HAP-1 (cell line): ENCODE measurements at regions not wholly inside any gene's neighbourhood (a gene's known extent, or its start where the extent isn't known, plus 50 kb on each side); places are given as distances from the start of the nearest gene placed in this dataset.
A peak's percentile ranks its signal among the peaks of the same experiment; 100 is the strongest.
"Not testable (repeated sequence)": the region's sequence is repeated elsewhere in the genome, so short reads cannot be mapped to it uniquely, and the experiment has no call there.

Experiments
- DNase-seq, 2 experiments: peaks; one replicate each; pipeline ENCODE4 v3.0.0-alpha.2; 2016 to 2020; ENCODE audit warnings: low spot score in 2 of 2
- H3K27me3 ChIP-seq: fragments of 250-450 bp; sonication (Bioruptor Pico); 2 replicates; pipeline ENCODE4 v1.5.1; 2020; ENCODE audit warnings: low read depth, mild to moderate bottlenecking, moderate library complexity
- H3K36me3 ChIP-seq: fragments of 250-450 bp; sonication (Bioruptor Pico); replicated peaks from 2 replicates; pipeline ENCODE4 v1.5.1; 2020; ENCODE audit warnings: mild to moderate bottlenecking
- H3K4me1 ChIP-seq: fragments of 250-450 bp; sonication (Bioruptor Pico); 2 replicates; pipeline ENCODE4 v1.5.1; 2020; ENCODE audit warnings: mild to moderate bottlenecking
- H3K4me3 ChIP-seq: fragments of 250-450 bp; sonication (Bioruptor Pico); 2 replicates; pipeline ENCODE4 v1.5.1; 2020; ENCODE audit warnings: mild to moderate bottlenecking, moderate library complexity
- H3K9me3 ChIP-seq: fragments of 250-450 bp; sonication (Bioruptor Pico); 2 replicates; pipeline ENCODE4 v1.5.1; 2020; ENCODE audit warnings: mild to moderate bottlenecking, moderate library complexity
- in situ Hi-C: fragments of 300-500 bp; cut with MboI; formaldehyde crosslinking; loops from 3 replicates; pipeline ENCODE4 v1.14.3; 2020; ENCODE audit warnings: low sequenced_read_pairs, inconsistent platforms, mixed read lengths

- H3K4me1 ChIP-seq, DNase-seq, H3K27me3 ChIP-seq, H3K36me3 ChIP-seq, H3K4me3 ChIP-seq, in situ Hi-C loops, H3K9me3 ChIP-seq: not testable (repeated sequence)
Measured at GRCh38 chr3:81182086-81182875, 579.2 kb downstream of the GBE1 start.

DNA sequence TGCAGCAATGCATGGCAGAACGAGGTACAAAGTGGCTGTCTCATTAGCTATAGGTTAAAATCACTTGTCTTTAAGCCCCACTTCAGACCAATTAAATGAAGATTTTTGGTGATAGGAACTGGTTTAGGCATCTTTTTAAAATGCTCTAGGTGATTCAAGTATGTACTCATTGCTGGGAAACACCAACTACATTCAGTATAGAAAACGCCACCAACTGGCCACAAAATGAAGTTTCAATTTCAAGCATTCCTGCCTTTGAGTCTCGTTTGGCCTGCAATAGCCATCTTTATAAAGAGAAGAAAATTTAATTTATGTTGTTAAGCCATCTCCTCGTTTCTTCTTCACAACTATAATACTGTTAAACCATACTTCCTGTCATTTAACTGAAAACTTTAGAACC lies 587.9 kb downstream of the GBE1 start:
- Histone ChIP-seq H3K4me1 (no peaks in the 10 kb centered on the region), H3K36me3 (no peaks in the 10 kb centered on the region), H3K9me3 (no peaks in the 10 kb centered on the region), H3K4me3 (no peak overlapping the region), H3K27me3 (no peaks in the 10 kb centered on the region)
- DNase-seq: peak; percentile 20 to 35
- in situ Hi-C loops: no loop called here

- in situ Hi-C loops: no loop called here
- DNase-seq: no peak
Measured at GRCh38 chr3:81170298-81170697, 591.1 kb downstream of the GBE1 start.

GRCh38 chr3:81164806-81165205 lies 596.6 kb downstream of the GBE1 start:
- H3K9me3 ChIP-seq: no peaks in the 10 kb centered on the region
- no peak for DNase-seq
- H3K27me3 ChIP-seq: no peaks in the 10 kb centered on the region
- peaks cover 25% of the 10 kb centered on the region for H3K4me1 ChIP-seq
- H3K4me3 ChIP-seq: no peak overlapping the region
- in situ Hi-C loops: no loop called here
- no peaks in the 10 kb centered on the region for H3K36me3 ChIP-seq

More at GRCh38 chr3:81170298-81170697, 591.1 kb downstream of the GBE1 start:
- Histone ChIP-seq H3K9me3 (no peaks in the 10 kb centered on the region), H3K27me3 (no peaks in the 10 kb centered on the region), H3K4me1 (no peaks in the 10 kb centered on the region), H3K4me3 (no peak overlapping the region), H3K36me3 (no peaks in the 10 kb centered on the region)

DNA sequence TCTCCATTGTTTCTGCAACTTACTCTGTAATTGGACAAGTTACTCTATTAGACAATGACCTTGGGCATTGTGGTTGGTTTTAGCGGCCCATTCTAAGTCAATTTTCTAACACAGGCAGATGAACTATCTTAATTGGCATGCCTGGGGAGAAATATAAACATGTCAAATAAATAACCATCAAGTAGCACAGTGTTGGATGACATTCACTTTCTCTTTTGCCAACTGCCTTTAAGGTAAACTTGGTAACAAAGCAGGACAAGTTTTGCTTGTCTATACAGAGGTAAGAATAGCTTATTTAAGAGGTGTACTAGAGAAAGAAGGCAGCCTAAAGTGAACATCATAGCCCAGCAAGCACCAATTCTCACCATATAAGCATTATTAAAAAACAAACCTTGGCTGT lies 599.6 kb downstream of the GBE1 start:
- no peaks in the 10 kb centered on the region for H3K36me3 ChIP-seq

DNA sequence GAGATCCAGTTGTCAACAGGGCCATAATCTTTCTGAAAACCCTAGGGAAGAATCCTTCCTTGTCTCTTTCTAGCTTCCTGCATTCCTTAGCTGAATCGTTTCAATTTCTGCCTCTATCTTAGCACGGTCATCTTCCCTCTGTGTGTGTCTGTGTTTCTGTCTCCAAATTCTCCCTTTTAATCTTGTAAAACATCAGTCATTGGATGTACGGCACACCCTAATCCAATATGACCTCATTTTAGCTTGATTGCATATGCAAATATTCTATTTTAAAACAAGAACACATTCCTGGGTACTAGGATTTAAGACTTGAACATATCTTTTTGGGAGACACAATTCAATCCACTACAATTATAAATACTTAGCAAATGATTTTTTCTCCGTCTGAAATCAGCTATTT lies 600.3 kb downstream of the GBE1 start:
- Histone ChIP-seq H3K4me3 (no peak overlapping the region), H3K4me1 (peaks cover 30% of the 10 kb centered on the region), H3K9me3 (no peaks in the 10 kb centered on the region), H3K36me3 (no peaks in the 10 kb centered on the region), H3K27me3 (no peaks in the 10 kb centered on the region)
- in situ Hi-C loops: no loop called here
- no peak for DNase-seq

More for the DNA sequence above, 599.6 kb downstream of the GBE1 start:
- in situ Hi-C loops: no loop called here
- peak in 1 of 2 experiments; percentile 32 for DNase-seq
- Histone ChIP-seq H3K9me3 (no peaks in the 10 kb centered on the region), H3K4me1 (peaks cover 30% of the 10 kb centered on the region), H3K4me3 (no peak overlapping the region), H3K27me3 (no peaks in the 10 kb centered on the region)

- DNase-seq: no peak
- no peaks in the 10 kb centered on the region for H3K36me3 ChIP-seq
- in situ Hi-C loops: no loop called here
Measured at GRCh38 chr3:81154611-81155143, 606.8 kb downstream of the GBE1 start.

GRCh38 chr3:81152156-81152555 lies 609.3 kb downstream of the GBE1 start:
- no peaks in the 10 kb centered on the region for H3K9me3 ChIP-seq
- in situ Hi-C loops: no loop called here
- H3K4me3 ChIP-seq: no peak overlapping the region
- no peaks in the 10 kb centered on the region for H3K36me3 ChIP-seq
- no peaks in the 10 kb centered on the region for H3K27me3 ChIP-seq
- peaks cover 5% of the 10 kb centered on the region for H3K4me1 ChIP-seq
- DNase-seq: no peak

More at GRCh38 chr3:81154611-81155143, 606.8 kb downstream of the GBE1 start:
- peaks cover 8% of the 10 kb centered on the region for H3K4me1 ChIP-seq
- H3K27me3 ChIP-seq: no peaks in the 10 kb centered on the region
- no peaks in the 10 kb centered on the region for H3K9me3 ChIP-seq
- H3K4me3 ChIP-seq: no peak overlapping the region

GRCh38 chr3:81132995-81133394 lies 628.5 kb downstream of the GBE1 start:
- Histone ChIP-seq H3K9me3 (no peaks in the 10 kb centered on the region), H3K27me3 (no peaks in the 10 kb centered on the region), H3K4me3 (no peak overlapping the region), H3K4me1 (peaks cover 7% of the 10 kb centered on the region), H3K36me3 (no peaks in the 10 kb centered on the region)
- DNase-seq: no peak
- in situ Hi-C loops: no loop called here

GRCh38 chr3:81105789-81106488 lies 655.5 kb downstream of the GBE1 start:
- in situ Hi-C loops: no loop called here
- DNase-seq: peak in 1 of 2 experiments; percentile 2

DNA sequence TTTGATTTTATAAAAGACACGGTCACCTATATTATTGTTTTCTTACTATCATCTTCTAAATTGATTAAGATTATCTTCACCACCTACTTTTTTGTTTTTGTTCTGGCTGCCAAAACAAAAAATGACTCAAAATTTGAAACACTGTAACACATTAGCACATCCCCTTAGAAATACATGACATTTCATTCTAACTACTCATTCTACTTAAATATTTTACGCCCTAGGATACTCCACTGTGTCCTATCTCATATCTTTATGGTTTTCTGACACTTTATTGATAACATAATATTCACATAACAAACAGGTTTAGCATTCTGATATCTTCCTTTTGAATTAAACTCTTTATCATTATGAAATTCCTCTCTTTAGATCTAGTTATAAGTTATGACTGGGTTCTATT lies 656.2 kb downstream of the GBE1 start:
- Histone ChIP-seq H3K9me3 (no peaks in the 10 kb centered on the region), H3K36me3 (no peaks in the 10 kb centered on the region), H3K4me1 (no peaks in the 10 kb centered on the region), H3K27me3 (no peaks in the 10 kb centered on the region), H3K4me3 (no peak overlapping the region)
- in situ Hi-C loops: no loop called here
- DNase-seq: no peak

More at GRCh38 chr3:81105789-81106488, 655.5 kb downstream of the GBE1 start:
- Histone ChIP-seq H3K4me3 (no peak overlapping the region), H3K9me3 (no peaks in the 10 kb centered on the region), H3K27me3 (no peaks in the 10 kb centered on the region), H3K36me3 (no peaks in the 10 kb centered on the region), H3K4me1 (no peaks in the 10 kb centered on the region)

DNA sequence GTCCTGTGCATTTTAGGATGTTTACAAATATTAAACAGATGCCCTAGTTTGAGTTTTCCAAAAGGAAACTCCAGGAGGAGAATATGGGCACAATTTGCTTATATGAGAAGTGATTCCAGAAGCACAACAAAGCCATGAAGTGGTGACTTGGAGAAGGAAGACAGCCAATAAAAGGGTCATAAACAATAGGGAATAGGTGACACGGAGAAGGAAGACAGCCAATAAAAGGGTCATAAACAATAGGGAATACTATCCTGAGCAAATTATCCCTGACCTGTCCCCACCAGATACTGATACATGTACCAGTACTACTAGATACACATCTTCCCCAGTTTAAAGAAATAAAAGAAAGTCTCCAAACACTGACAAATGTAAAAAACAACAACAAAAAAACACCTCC lies 663.6 kb downstream of the GBE1 start:
- DNase-seq: no peak
- H3K4me1 ChIP-seq: no peaks in the 10 kb centered on the region
- H3K36me3 ChIP-seq: no peaks in the 10 kb centered on the region
- in situ Hi-C loops: no loop called here
- no peaks in the 10 kb centered on the region for H3K9me3 ChIP-seq
- H3K4me3 ChIP-seq: no peak overlapping the region
- no peaks in the 10 kb centered on the region for H3K27me3 ChIP-seq

DNA sequence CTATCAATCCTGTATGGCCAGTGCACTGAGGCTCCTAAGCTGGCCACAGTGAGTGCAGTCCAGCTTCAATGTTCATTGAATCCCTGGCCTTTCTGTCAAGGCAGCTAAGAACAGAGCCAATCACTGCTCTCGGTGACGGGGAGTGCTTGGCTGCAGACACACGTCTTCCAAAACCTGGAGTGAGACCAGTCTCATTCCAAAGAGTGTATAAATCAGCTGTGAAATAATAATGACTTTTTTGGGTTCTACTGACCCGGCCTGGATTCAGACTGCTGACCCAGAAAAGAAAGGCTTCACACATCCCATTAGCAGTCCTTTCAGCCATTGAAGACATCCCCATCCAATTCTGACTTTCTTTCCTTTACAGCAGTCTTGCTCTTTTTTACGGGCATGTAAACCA lies 665.5 kb downstream of the GBE1 start:
- H3K4me1 ChIP-seq: no peaks in the 10 kb centered on the region
- no peaks in the 10 kb centered on the region for H3K27me3 ChIP-seq
- no peaks in the 10 kb centered on the region for H3K36me3 ChIP-seq
- DNase-seq: no peak
- in situ Hi-C loops: no loop called here
- no peaks in the 10 kb centered on the region for H3K9me3 ChIP-seq
- H3K4me3 ChIP-seq: no peak overlapping the region

DNA sequence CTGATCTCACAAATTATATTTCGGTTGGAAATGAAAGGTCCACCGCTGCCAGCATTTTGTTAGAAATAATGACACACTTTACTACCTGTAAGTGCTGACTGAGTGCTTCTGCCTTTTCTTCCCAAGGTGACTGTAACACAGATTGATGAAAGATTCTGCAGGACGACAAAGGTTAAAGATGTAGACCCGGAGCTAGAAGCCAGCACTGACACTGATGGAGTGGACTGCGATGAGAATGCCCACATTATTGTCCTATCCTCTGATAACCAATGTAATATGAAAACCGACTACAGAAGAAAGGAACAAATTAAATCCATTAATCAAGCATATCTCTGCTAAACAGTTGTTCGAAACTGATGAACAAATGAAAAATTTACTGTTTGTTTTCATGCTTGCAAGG lies 666.5 kb downstream of the GBE1 start:
- in situ Hi-C loops: no loop called here
- Histone ChIP-seq H3K36me3 (no peaks in the 10 kb centered on the region), H3K4me3 (no peak overlapping the region), H3K27me3 (no peaks in the 10 kb centered on the region), H3K4me1 (no peaks in the 10 kb centered on the region), H3K9me3 (no peaks in the 10 kb centered on the region)
- no peak for DNase-seq
